GM12878 (cell line): ENCODE measurements at regions not wholly inside any gene's neighbourhood (a gene's known extent, or its start where the extent isn't known, plus 50 kb on each side); places are given as distances from the start of the nearest gene placed in this dataset.

Experiments
- ATAC-seq: fragments of 200-7000 bp; cut with Tn5 transposase; 3 replicates; pipeline ENCODE4 v1.9.1; 2020; ENCODE audit warnings: mild to moderate bottlenecking, moderate library complexity
- BruUV-seq: library from RNA; stranded (reverse); fragments of 400-500 nt; replicated peaks from 2 replicates; lab custom pipeline; 2021; lab: Mats Ljungman, UMichigan
- CTCF ChIA-PET: fragments of 300-600 bp; sonication (Branson Sonifier 250); formaldehyde crosslinking; extraction: SDS; loops from one replicate; lab custom pipeline; 2021; ENCODE audit warnings: inconsistent platforms; lab: Yijun Ruan, JAX
- POLR2A ChIA-PET: fragments of 350-600 bp; formaldehyde crosslinking; extraction: SDS; loops from one replicate; lab custom pipeline; 2021; ENCODE audit warnings: inconsistent platforms; lab: Charles Lee
- RAD21 ChIA-PET: fragments of 300-600 bp; sonication (Branson Sonifier 250); formaldehyde crosslinking; loops from one replicate; lab custom pipeline; 2023; ENCODE audit warnings: antibody characterized with exemption; ENCODE audit not compliant: unreplicated experiment; lab: Charles Lee
- SMC1A ChIA-PET: fragments of 300-600 bp; sonication (Branson Sonifier 250); formaldehyde crosslinking; loops from one replicate; lab custom pipeline; 2023; ENCODE audit not compliant: unreplicated experiment, uncharacterized antibody; lab: Charles Lee
- DNase-seq: peaks from one replicate; pipeline ENCODE4 v3.0.0-alpha.2; 2011; ENCODE audit warnings: low read depth, low spot score
- FAIRE-seq: peaks from 3 replicates; lab custom pipeline; 2011; peaks lifted over from hg19 to GRCh38; lab: Jason Lieb, UNC
- H2AFZ ChIP-seq: 2 replicates; pipeline ENCODE4 v1.6.0; 2011; ENCODE audit warnings: low read depth, low read length, control low read depth; ENCODE audit not compliant: control insufficient read depth
- H3K27ac ChIP-seq: 2 replicates; pipeline ENCODE4 v1.5.1; 2011; ENCODE audit warnings: control low read depth; ENCODE audit not compliant: control insufficient read depth, insufficient read depth
- H3K27me3 ChIP-seq, 2 experiments: replicated peaks in 1 of 2; 2 replicates each; pipeline versions ENCODE4 v1.6.0 to v1.6.1; 2011; ENCODE audit warnings: low read length in 1 of 2; ENCODE audit not compliant: control insufficient read depth in 2 of 2, insufficient read depth in 2 of 2
- H3K36me3 ChIP-seq, 2 experiments: 2 replicates each; pipeline ENCODE4 v1.5.1; 2011; ENCODE audit warnings: low read length in 1 of 2; ENCODE audit not compliant: control insufficient read depth in 2 of 2, insufficient read depth in 2 of 2
- H3K4me1 ChIP-seq: 2 replicates; pipeline ENCODE4 v1.6.1; 2011; ENCODE audit warnings: mild to moderate bottlenecking, low read length, moderate library complexity, mixed read lengths; ENCODE audit not compliant: control insufficient read depth, insufficient read depth
- H3K4me2 ChIP-seq: 2 replicates; pipeline ENCODE4 v1.6.0; 2011; ENCODE audit warnings: control low read depth; ENCODE audit not compliant: control insufficient read depth, insufficient read depth
- H3K4me3 ChIP-seq: fragments of 200-600 bp; sonication (generic); 2 replicates; pipeline ENCODE4 v1.5.1; 2016
- H3K79me2 ChIP-seq: 2 replicates; pipeline ENCODE4 v1.6.0; 2011; ENCODE audit warnings: low read length; ENCODE audit not compliant: control insufficient read depth, insufficient read depth
- H3K9ac ChIP-seq: 2 replicates; pipeline ENCODE4 v1.8.0; 2011; ENCODE audit warnings: low read length, control low read depth, mixed read lengths; ENCODE audit not compliant: control insufficient read depth, insufficient read depth
- H3K9me3 ChIP-seq: replicated peaks from 3 replicates; pipeline ENCODE4 v1.5.1; 2011; ENCODE audit warnings: mild to moderate bottlenecking, low read length; ENCODE audit not compliant: control insufficient read depth, insufficient read depth
- H4K20me1 ChIP-seq: 2 replicates; pipeline ENCODE4 v1.6.0; 2011; ENCODE audit not compliant: control insufficient read depth, insufficient read depth
- EED ChIP-seq: sonication (generic); IDR thresholded peaks from 2 replicates; pipeline ENCODE4 v1.6.1; 2016; ENCODE audit warnings: antibody characterized with exemption, low read depth
- ETV6 ChIP-seq, 2 experiments: fragments of 450-650 bp in 1 of 2; IDR thresholded peaks in 1 of 2; conservative IDR thresholded peaks in 1 of 2; 2 replicates each; pipeline ENCODE4 v1.6.1; 2014; ENCODE audit warnings: antibody characterized with exemption in 1 of 2, borderline replicate concordance in 1 of 2, low read depth in 1 of 2, mild to moderate bottlenecking in 1 of 2, moderate library complexity in 1 of 2
- GATAD2B ChIP-seq: fragments of 450-650 bp; conservative IDR thresholded peaks from 2 replicates; pipeline ENCODE4 v1.6.1; 2017; ENCODE audit warnings: low read depth, mild to moderate bottlenecking, moderate library complexity
- IRF4 ChIP-seq: IDR thresholded peaks from 2 replicates; pipeline ENCODE4 v1.6.1; 2011; ENCODE audit warnings: low read depth, low read length
- WGBS: methylation state at CpG from one replicate; pipeline ENCODE4 v1.1.6; 2016; ENCODE audit warnings: low lambda C conversion rate; ENCODE audit not compliant: insufficient replicate concordance, insufficient coverage; ENCODE audit errors: missing lambda C conversion rate; 5-methylcytosine and 5-hydroxymethylcytosine counted together
- in situ Hi-C: fragments of 300-500 bp; cut with MboI; formaldehyde crosslinking; loops from 9 replicates; pipeline ENCODE4 v1.14.3; 2018; ENCODE audit warnings: mixed read lengths
- intact Hi-C: fragments of 100-400 bp; cut with micrococcal nuclease; formaldehyde crosslinking; loops from one replicate; pipeline ENCODE4 v1.14.2; 2022; ENCODE audit not compliant: unreplicated experiment
- TF ChIP-seq, protein P1 (sequence below): fragments of 450-650 bp; IDR thresholded peaks from 2 replicates; pipeline ENCODE4 v1.6.1; 2017; ENCODE audit warnings: mild to moderate bottlenecking, low read depth, inconsistent platforms; ENCODE audit not compliant: poor library complexity, severe bottlenecking
- TF ChIP-seq, protein P2 (sequence below): IDR thresholded peaks from 2 replicates; pipeline ENCODE4 v1.6.1; 2011; ENCODE audit warnings: low read depth, mild to moderate bottlenecking, low read length, moderate library complexity, borderline replicate concordance; ENCODE audit errors: extremely low read depth

DNA sequence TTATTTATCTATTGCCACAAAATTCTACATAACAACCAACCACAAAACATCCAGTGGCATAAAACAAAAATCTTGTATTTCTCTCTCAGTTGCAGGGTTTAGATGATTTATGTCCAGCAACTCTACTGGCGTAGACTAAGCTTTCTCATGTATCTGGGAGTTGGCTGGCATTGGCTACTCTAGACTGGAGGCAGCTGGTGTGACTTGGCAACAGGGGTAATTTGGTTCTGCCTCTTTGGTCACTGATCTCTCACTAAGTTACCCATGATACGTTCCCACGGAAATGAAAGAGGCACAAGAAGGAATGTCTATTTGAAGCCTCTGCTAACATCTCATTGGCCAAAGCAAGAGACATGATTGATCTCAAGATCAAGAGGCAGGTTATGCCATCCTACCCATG is 144.0 kb downstream of the HS3ST3B1 start:
- ChIA-PET CTCF (no interaction called here), SMC1A (no interaction called here), POLR2A (no interaction called here), RAD21 (no interaction called here)
- Histone ChIP-seq H3K4me2 (no peak overlapping the region), H3K27me3 (no peaks in the 10 kb centered on the region), H3K27ac (no peak overlapping the region), H3K9ac (no peak overlapping the region), H3K79me2 (no peaks in the 10 kb centered on the region), H3K9me3 (no peaks in the 10 kb centered on the region), H4K20me1 (no peaks in the 10 kb centered on the region), H3K4me1 (no peaks in the 10 kb centered on the region), H3K36me3 (no peaks in the 10 kb centered on the region), H2AFZ (no peak overlapping the region), H3K4me3 (no peak overlapping the region)
- no peak for ATAC-seq
- TF ChIP-seq ETV6 (conservative IDR thresholded peaks at IDR 0.05 in 1 of 2, IDR thresholded peaks at IDR 0.05 in 1 of 2; ENCODE audit: borderline replicate concordance in 1 of 2, low read depth in 1 of 2) (no peak), GATAD2B (no peak), IRF4 (no peak), EED (no peak)
- TF ChIP-seq, protein P1, sequence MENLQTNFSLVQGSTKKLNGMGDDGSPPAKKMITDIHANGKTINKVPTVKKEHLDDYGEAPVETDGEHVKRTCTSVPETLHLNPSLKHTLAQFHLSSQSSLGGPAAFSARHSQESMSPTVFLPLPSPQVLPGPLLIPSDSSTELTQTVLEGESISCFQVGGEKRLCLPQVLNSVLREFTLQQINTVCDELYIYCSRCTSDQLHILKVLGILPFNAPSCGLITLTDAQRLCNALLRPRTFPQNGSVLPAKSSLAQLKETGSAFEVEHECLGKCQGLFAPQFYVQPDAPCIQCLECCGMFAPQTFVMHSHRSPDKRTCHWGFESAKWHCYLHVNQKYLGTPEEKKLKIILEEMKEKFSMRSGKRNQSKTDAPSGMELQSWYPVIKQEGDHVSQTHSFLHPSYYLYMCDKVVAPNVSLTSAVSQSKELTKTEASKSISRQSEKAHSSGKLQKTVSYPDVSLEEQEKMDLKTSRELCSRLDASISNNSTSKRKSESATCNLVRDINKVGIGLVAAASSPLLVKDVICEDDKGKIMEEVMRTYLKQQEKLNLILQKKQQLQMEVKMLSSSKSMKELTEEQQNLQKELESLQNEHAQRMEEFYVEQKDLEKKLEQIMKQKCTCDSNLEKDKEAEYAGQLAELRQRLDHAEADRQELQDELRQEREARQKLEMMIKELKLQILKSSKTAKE: no peak
- TF ChIP-seq, protein P2, sequence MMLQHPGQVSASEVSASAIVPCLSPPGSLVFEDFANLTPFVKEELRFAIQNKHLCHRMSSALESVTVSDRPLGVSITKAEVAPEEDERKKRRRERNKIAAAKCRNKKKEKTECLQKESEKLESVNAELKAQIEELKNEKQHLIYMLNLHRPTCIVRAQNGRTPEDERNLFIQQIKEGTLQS: no peak
- no TSS peak for BruUV-seq
- DNase-seq: no peak
- WGBS: 65% methylated on average over 3 of the region's 3 CpGs
- in situ Hi-C loops: no loop called here
- intact Hi-C loops: no loop called here
- no peak for FAIRE-seq
